ENCODE measurements at regions not wholly inside any gene's neighbourhood (a gene's known extent, or its start where the extent isn't known, plus 50 kb on each side); places are given as distances from the start of the nearest gene placed in this dataset.

- intact Hi-C loops (cut with micrococcal nuclease; ENCODE audit: unreplicated experiment): no loop called here
- ChIA-PET SMC1A (ENCODE audit: uncharacterized antibody, unreplicated experiment) (interaction anchor here (1.0 to 4.4 kb wide), 5 partner anchors 12 to 101 kb away, joined by 3 to 33 read pairs (median 5); no protein-coding TSS in a partner anchor), RAD21 (ENCODE audit: unreplicated experiment) (no interaction called here), POLR2A (no interaction called here), CTCF (no interaction called here)
- no TSS peak for BruUV-seq (replicated peaks)
- H4K20me1 ChIP-seq (ENCODE audit: control insufficient read depth, insufficient read depth): no peaks in the 10 kb centered on the region
- TF ChIP-seq HDAC6 (IDR thresholded peaks at IDR 0.05; ENCODE audit: unreplicated experiment) (no peak), PAX8 (IDR thresholded peaks at IDR 0.05) (no peak), ATF2 (IDR thresholded peaks at IDR 0.05; ENCODE audit: low read length) (no peak), IKZF2 (IDR thresholded peaks at IDR 0.05) (no peak), NFYB (IDR thresholded peaks at IDR 0.05; ENCODE audit: insufficient read depth, low read depth, low read length) (no peak), BRCA1 (IDR thresholded peaks at IDR 0.05; ENCODE audit: low read depth, low read length) (no peak)
- no peak overlapping the region for H3K27ac ChIP-seq (ENCODE audit: control insufficient read depth, insufficient read depth)
- H3K4me1 ChIP-seq (ENCODE audit: control insufficient read depth, insufficient read depth, low read length): no peaks in the 10 kb centered on the region
- in situ Hi-C loops (cut with MboI): no loop called here
- no peaks in the 10 kb centered on the region for H3K27me3 ChIP-seq (replicated peaks in 1 of 2; ENCODE audit: control insufficient read depth in 2 of 2, insufficient read depth in 2 of 2, low read length in 1 of 2)
- FAIRE-seq (no peak), DNase-seq (ENCODE audit: low read depth, low spot score) (no peak), ATAC-seq (no peak)
- no peaks in the 10 kb centered on the region for H3K36me3 ChIP-seq (ENCODE audit: control insufficient read depth in 2 of 2, insufficient read depth in 2 of 2, low read length in 1 of 2)
- H3K4me2 ChIP-seq (ENCODE audit: control insufficient read depth, insufficient read depth): no peak overlapping the region
- H3K9me3 ChIP-seq (replicated peaks; ENCODE audit: control insufficient read depth, insufficient read depth, low read length): no peaks in the 10 kb centered on the region
- no peak overlapping the region for H2AFZ ChIP-seq (ENCODE audit: control insufficient read depth, low read depth, low read length)
- H3K4me3 ChIP-seq: no peak overlapping the region
- H3K79me2 ChIP-seq (ENCODE audit: control insufficient read depth, insufficient read depth, low read length): no peaks in the 10 kb centered on the region
- 12% methylated on average over 3 of the region's 3 CpGs for WGBS (ENCODE audit: insufficient coverage, insufficient replicate concordance, low lambda C conversion rate, missing lambda C conversion rate)
- H3K9ac ChIP-seq (ENCODE audit: control insufficient read depth, insufficient read depth, low read length): no peak overlapping the region
Measured at GRCh38 chr1:82125119-82125518, 324.4 kb downstream of the ADGRL2 start.

GRCh38 chr1:82121421-82121820 lies 320.7 kb downstream of the ADGRL2 start:
- ATAC-seq (peak; percentile 54), DNase-seq (ENCODE audit: low read depth, low spot score) (no peak), FAIRE-seq (no peak)
- no peaks in the 10 kb centered on the region for H4K20me1 ChIP-seq (ENCODE audit: control insufficient read depth, insufficient read depth)
- in situ Hi-C loops (cut with MboI): no loop called here
- TF ChIP-seq ATF7 (IDR thresholded peaks at IDR 0.05; ENCODE audit: low read depth) (0 out of 2 replicates have a peak, but pooled peaks have one; percentile 9), E2F4 (IDR thresholded peaks at IDR 0.05; ENCODE audit: low read depth, low read length) (no peak)
- H3K9ac ChIP-seq (ENCODE audit: control insufficient read depth, insufficient read depth, low read length): no peak overlapping the region
- WGBS (ENCODE audit: insufficient coverage, insufficient replicate concordance, low lambda C conversion rate, missing lambda C conversion rate): 17% methylated on average over 2 of the region's 2 CpGs
- BruUV-seq (replicated peaks): no TSS peak
- no peaks in the 10 kb centered on the region for H3K4me1 ChIP-seq (ENCODE audit: control insufficient read depth, insufficient read depth, low read length)
- H3K4me3 ChIP-seq: no peak overlapping the region
- RAD21 ChIA-PET (ENCODE audit: unreplicated experiment): interaction anchor here (1.7 kb wide), 1 partner anchor 12 kb away, joined by 8 read pairs; no protein-coding TSS in a partner anchor
- SMC1A ChIA-PET (ENCODE audit: uncharacterized antibody, unreplicated experiment): interaction anchor here (1.8 to 4.4 kb wide), 3 partner anchors 11 to 31 kb away, joined by 6 to 33 read pairs (median 18); no protein-coding TSS in a partner anchor
- CTCF ChIA-PET: interaction anchor here (0.8 to 1.8 kb wide), 2 partner anchors 12 to 31 kb away, joined by 4 to 6 read pairs; no protein-coding TSS in a partner anchor
- H3K9me3 ChIP-seq (replicated peaks; ENCODE audit: control insufficient read depth, insufficient read depth, low read length): no peaks in the 10 kb centered on the region
- no peaks in the 10 kb centered on the region for H3K36me3 ChIP-seq (ENCODE audit: control insufficient read depth in 2 of 2, insufficient read depth in 2 of 2, low read length in 1 of 2)
- H3K27ac ChIP-seq (ENCODE audit: control insufficient read depth, insufficient read depth): no peak overlapping the region
- no peaks in the 10 kb centered on the region for H3K27me3 ChIP-seq (replicated peaks in 1 of 2; ENCODE audit: control insufficient read depth in 2 of 2, insufficient read depth in 2 of 2, low read length in 1 of 2)
- intact Hi-C loops (cut with micrococcal nuclease; ENCODE audit: unreplicated experiment): no loop called here
- H3K79me2 ChIP-seq (ENCODE audit: control insufficient read depth, insufficient read depth, low read length): no peaks in the 10 kb centered on the region
- POLR2A ChIA-PET: interaction anchor here (2.8 kb wide), 1 partner anchor 18 kb away, joined by 9 read pairs; no protein-coding TSS in a partner anchor
- H2AFZ ChIP-seq (ENCODE audit: control insufficient read depth, low read depth, low read length): no peak overlapping the region
- no peak overlapping the region for H3K4me2 ChIP-seq (ENCODE audit: control insufficient read depth, insufficient read depth)
